Muscle layer of duodenum (tissue), 2 donors: ENCODE measurements at regions not wholly inside any gene's neighbourhood (a gene's known extent, or its start where the extent isn't known, plus 50 kb on each side); places are given as distances from the start of the nearest gene placed in this dataset.

Source experiments
- H3K27ac ChIP-seq: one replicate; pipeline ENCODE4 v1.7.0; 2013; ENCODE audit warnings: mild to moderate bottlenecking, low read length
- H3K27me3 ChIP-seq: one replicate; pipeline ENCODE4 v1.7.0; 2013; ENCODE audit warnings: low read depth, mild to moderate bottlenecking, control low read depth, low read length
- H3K36me3 ChIP-seq, 2 donors: one replicate each; pipeline ENCODE4 v1.7.0; 2013; ENCODE audit warnings: low read length in 2 of 2, control low read depth in 1 of 2, mild to moderate bottlenecking in 1 of 2; ENCODE audit not compliant: insufficient read depth in 2 of 2, control insufficient read depth in 1 of 2
- H3K4me1 ChIP-seq, 2 donors: one replicate each; pipeline ENCODE4 v1.7.0; 2013; ENCODE audit warnings: low read length in 2 of 2, mild to moderate bottlenecking in 2 of 2, control low read depth in 1 of 2, moderate library complexity in 1 of 2; ENCODE audit not compliant: insufficient read depth in 2 of 2, control insufficient read depth in 1 of 2
- H3K4me3 ChIP-seq, 2 donors: one replicate each; pipeline ENCODE4 v1.7.0; 2013; ENCODE audit warnings: low read length in 2 of 2, low read depth in 1 of 2, mild to moderate bottlenecking in 1 of 2
- H3K9me3 ChIP-seq, 2 donors: one replicate each; pipeline ENCODE4 v1.7.0; 2013; ENCODE audit warnings: low read length in 2 of 2, control low read depth in 1 of 2, mild to moderate bottlenecking in 1 of 2; ENCODE audit not compliant: control insufficient read depth in 1 of 2
- donor health status: healthy.

- Histone ChIP-seq H3K4me1 (no peaks in the 10 kb centered on the region), H3K9me3 (no peaks in the 10 kb centered on the region), H3K27me3 (no peaks in the 10 kb centered on the region), H3K36me3 (no peaks in the 10 kb centered on the region), H3K4me3 (no peak overlapping the region), H3K27ac (no peak overlapping the region)
These were observed 80.9 kb upstream of the DPYD start for GRCh38 chr1:98001764-98002163.

DNA sequence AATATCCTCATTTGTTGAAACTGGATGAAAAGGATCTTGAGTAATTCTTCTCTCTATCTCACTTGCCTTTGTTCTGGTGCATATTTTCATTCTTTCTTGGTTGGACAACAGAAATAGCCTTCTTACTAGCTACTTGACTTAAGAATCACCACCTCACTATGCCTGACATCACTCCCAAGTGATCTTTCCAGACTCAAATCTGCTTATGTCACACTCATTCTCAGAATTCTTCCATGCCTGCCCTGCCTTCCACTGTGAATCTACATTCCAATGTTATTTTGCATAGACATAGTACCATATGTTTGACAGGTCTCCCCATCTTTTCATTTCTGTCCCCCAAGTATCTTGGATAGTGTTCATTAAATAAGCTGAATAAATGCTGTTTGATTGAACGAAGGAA lies 78.5 kb upstream of the DPYD start:
- no peak overlapping the region for H3K4me3 ChIP-seq
- H3K27me3 ChIP-seq = no peaks in the 10 kb centered on the region
- no peak overlapping the region for H3K27ac ChIP-seq
- H3K4me1 ChIP-seq = no peaks in the 10 kb centered on the region
- no peaks in the 10 kb centered on the region for H3K9me3 ChIP-seq
- H3K36me3 ChIP-seq = no peaks in the 10 kb centered on the region

DNA sequence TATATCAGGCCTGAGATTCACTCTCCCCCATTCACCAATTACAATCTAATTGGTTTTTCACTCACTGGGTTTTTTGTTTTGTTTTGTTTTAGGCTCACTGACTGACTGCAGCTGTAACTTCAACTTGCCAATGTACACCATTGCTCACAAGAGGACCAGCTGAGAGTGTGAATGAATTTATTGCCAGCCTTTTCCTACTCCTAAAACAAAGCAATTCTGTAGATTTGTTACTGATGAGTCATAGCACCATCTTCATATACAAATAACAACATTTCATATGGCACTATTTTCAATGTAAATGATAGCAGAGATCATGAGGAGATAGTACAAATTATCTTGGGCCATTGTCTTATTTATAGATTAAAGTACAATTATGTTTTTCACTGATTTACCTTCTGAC lies 76.0 kb upstream of the DPYD start:
- no peaks in the 10 kb centered on the region for H3K27me3 ChIP-seq
- H3K27ac ChIP-seq = no peak overlapping the region
- H3K36me3 ChIP-seq = no peaks in the 10 kb centered on the region
- no peak overlapping the region for H3K4me3 ChIP-seq
- no peaks in the 10 kb centered on the region for H3K4me1 ChIP-seq
- H3K9me3 ChIP-seq = no peaks in the 10 kb centered on the region

DNA sequence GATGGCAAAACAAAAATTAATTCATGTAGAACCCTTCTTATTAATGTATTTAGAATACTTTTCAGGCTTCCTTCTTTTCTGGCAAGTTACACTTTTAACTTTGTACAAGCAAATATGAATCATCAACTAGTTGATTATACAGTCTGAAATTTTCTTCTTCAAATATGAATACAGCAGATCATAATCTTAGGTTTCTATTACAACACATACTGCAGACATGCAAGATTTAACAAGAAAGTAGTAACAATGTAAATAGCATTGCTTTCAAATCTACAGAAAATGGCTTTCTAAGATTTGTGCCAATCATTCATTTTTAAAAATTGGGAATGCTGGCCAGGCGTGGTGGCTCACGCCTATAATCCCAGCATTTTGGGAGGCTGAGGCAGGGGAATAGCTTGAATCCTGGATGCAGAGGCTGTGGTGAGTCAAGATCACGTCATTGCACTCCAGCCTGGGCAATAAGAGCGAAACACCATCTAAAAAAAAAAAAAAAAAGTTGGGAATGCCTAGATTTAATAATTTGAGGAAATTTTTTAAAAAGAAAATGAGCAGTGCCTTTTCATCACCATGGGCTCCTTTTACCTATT lies 68.4 kb upstream of the DPYD start:
- no peak overlapping the region for H3K27ac ChIP-seq
- H3K9me3 ChIP-seq = no peaks in the 10 kb centered on the region
- H3K4me3 ChIP-seq = no peak overlapping the region
- H3K36me3 ChIP-seq = no peaks in the 10 kb centered on the region
- no peaks in the 10 kb centered on the region for H3K27me3 ChIP-seq
- H3K4me1 ChIP-seq = no peaks in the 10 kb centered on the region

GRCh38 chr1:97986041-97987005 lies 65.5 kb upstream of the DPYD start:
- H3K27me3 ChIP-seq = no peaks in the 10 kb centered on the region
- no peaks in the 10 kb centered on the region for H3K4me1 ChIP-seq
- H3K27ac ChIP-seq = no peak overlapping the region
- H3K9me3 ChIP-seq = no peaks in the 10 kb centered on the region
- no peaks in the 10 kb centered on the region for H3K36me3 ChIP-seq
- H3K4me3 ChIP-seq = no peak overlapping the region

GRCh38 chr1:97983126-97983525 lies 62.3 kb upstream of the DPYD start:
- Histone ChIP-seq H3K36me3 (no peaks in the 10 kb centered on the region), H3K9me3 (no peaks in the 10 kb centered on the region), H3K27me3 (no peaks in the 10 kb centered on the region), H3K4me3 (no peak overlapping the region), H3K4me1 (no peaks in the 10 kb centered on the region), H3K27ac (no peak overlapping the region)

DNA sequence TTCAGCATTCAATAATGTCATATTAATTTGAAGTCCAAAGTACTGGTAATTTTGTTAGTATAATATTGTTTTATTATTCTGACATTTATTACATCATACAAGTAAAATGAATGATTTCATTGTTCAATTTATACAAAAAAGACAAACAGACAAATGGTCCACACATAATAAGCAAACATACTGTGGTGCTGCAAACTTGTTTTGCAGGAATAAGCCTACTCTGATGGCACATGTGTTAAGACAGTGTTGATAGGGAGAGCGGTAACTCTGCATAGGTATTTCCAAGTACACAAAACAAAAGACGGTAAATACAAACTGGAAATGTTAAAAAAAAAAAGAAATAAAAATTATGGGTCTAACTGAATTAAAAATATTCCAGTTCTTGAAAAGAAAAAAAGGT lies 59.7 kb upstream of the DPYD start:
- no peaks in the 10 kb centered on the region for H3K4me1 ChIP-seq
- no peaks in the 10 kb centered on the region for H3K9me3 ChIP-seq
- no peaks in the 10 kb centered on the region for H3K27me3 ChIP-seq
- no peak overlapping the region for H3K4me3 ChIP-seq
- H3K36me3 ChIP-seq = no peaks in the 10 kb centered on the region
- no peak overlapping the region for H3K27ac ChIP-seq

GRCh38 chr1:97976801-97977200 lies 56.0 kb upstream of the DPYD start:
- Histone ChIP-seq H3K27ac (no peak overlapping the region), H3K27me3 (no peaks in the 10 kb centered on the region), H3K36me3 (no peaks in the 10 kb centered on the region), H3K9me3 (no peaks in the 10 kb centered on the region), H3K4me1 (no peaks in the 10 kb centered on the region), H3K4me3 (no peak overlapping the region)
